ENCODE measurements at regions not wholly inside any gene's neighbourhood (a gene's known extent, or its start where the extent isn't known, plus 50 kb on each side); places are given as distances from the start of the nearest gene placed in this dataset.

DNA sequence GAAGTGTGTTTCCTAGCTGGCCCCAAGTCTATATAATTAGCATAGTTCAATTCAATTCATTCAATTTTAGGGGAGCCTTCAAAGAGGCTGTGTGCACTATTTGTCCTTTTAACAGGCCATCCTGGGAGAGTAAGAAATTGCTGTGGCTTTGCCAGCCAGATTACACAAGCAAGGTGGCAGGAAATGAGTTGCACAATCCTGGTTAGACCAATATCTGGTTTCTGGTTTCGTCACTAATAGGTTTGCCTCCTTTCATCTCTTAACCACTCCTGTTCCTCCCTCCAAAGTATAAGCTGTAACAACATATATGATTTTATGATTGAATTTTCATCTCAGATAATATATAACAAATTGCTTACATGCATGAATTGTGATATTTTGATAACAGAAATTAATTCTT lies 84.1 kb upstream of the NEGR1 start:
- no peak for FAIRE-seq

More for the DNA sequence above, 84.1 kb upstream of the NEGR1 start:
- intact Hi-C loops (cut with micrococcal nuclease) = no loop called here
- Histone ChIP-seq H3K4me2 (ENCODE audit: insufficient read depth, low read length) (no peak overlapping the region), H3K27ac (ENCODE audit: insufficient read depth, low read depth, low read length) (no peak overlapping the region), H3K9ac (replicated peaks; ENCODE audit: extremely low read depth, insufficient read depth, low read length) (no peak overlapping the region), H4K20me1 (replicated peaks; ENCODE audit: control insufficient read depth, extremely low read depth, insufficient read depth, low read length) (no peaks in the 10 kb centered on the region), H3K9me3 (replicated peaks; ENCODE audit: control insufficient read depth, insufficient read depth, low read length) (no peaks in the 10 kb centered on the region), H3K79me2 (ENCODE audit: control insufficient read depth, insufficient read depth, low read length) (no peaks in the 10 kb centered on the region), H3K4me3 (replicated peaks in 1 of 3; ENCODE audit: insufficient read depth in 1 of 3, low read depth in 1 of 3, low read length in 3 of 3) (no peak overlapping the region), H3K9me1 (replicated peaks; ENCODE audit: control insufficient read depth, extremely low read depth, insufficient read depth, low read length) (no peaks in the 10 kb centered on the region), H2AFZ (ENCODE audit: low read depth, low read length) (no peak overlapping the region), H3K4me1 (ENCODE audit: control insufficient read depth, extremely low read depth, insufficient read depth, low read length) (no peaks in the 10 kb centered on the region), H3K27me3 (ENCODE audit: control insufficient read depth in 2 of 2, insufficient read depth in 2 of 2, low read length in 2 of 2) (no peaks in the 10 kb centered on the region), H3K36me3 (ENCODE audit: control insufficient read depth in 2 of 2, extremely low read depth in 1 of 2, insufficient read depth in 2 of 2, low read length in 2 of 2) (no peaks in the 10 kb centered on the region)
- BruUV-seq (replicated peaks) = no TSS peak
- DNase-seq (ENCODE audit: low read depth, low spot score) = peak; percentile 4
- no peak for TF ChIP-seq EZH2 (IDR thresholded peaks at IDR 0.05; ENCODE audit: borderline replicate concordance, low read depth, low read length, severe bottlenecking)
- TF ChIP-seq POLR2A (IDR thresholded peaks at IDR 0.05; ENCODE audit: low read depth, low read length) = no peak
- TF ChIP-seq JUN (IDR thresholded peaks at IDR 0.05; ENCODE audit: borderline replicate concordance, insufficient read depth, insufficient read length, low read depth) = no peak
- TF ChIP-seq, protein P1, sequence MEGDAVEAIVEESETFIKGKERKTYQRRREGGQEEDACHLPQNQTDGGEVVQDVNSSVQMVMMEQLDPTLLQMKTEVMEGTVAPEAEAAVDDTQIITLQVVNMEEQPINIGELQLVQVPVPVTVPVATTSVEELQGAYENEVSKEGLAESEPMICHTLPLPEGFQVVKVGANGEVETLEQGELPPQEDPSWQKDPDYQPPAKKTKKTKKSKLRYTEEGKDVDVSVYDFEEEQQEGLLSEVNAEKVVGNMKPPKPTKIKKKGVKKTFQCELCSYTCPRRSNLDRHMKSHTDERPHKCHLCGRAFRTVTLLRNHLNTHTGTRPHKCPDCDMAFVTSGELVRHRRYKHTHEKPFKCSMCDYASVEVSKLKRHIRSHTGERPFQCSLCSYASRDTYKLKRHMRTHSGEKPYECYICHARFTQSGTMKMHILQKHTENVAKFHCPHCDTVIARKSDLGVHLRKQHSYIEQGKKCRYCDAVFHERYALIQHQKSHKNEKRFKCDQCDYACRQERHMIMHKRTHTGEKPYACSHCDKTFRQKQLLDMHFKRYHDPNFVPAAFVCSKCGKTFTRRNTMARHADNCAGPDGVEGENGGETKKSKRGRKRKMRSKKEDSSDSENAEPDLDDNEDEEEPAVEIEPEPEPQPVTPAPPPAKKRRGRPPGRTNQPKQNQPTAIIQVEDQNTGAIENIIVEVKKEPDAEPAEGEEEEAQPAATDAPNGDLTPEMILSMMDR (IDR thresholded peaks at IDR 0.05; ENCODE audit: extremely low read depth in 1 of 2, insufficient read depth in 1 of 2, low read depth in 1 of 2, low read length in 2 of 2) = no peak
- TF ChIP-seq MYC (IDR thresholded peaks at IDR 0.05; ENCODE audit: low read depth, low read length) = no peak
- TF ChIP-seq FOS (IDR thresholded peaks at IDR 0.05; ENCODE audit: borderline replicate concordance, insufficient read depth, low read length) = no peak
- TF ChIP-seq, protein P2, sequence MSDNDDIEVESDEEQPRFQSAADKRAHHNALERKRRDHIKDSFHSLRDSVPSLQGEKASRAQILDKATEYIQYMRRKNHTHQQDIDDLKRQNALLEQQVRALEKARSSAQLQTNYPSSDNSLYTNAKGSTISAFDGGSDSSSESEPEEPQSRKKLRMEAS (IDR thresholded peaks at IDR 0.05; ENCODE audit: insufficient read depth, insufficient read length) = no peak
- no peak for TF ChIP-seq POLR2AphosphoS5 (IDR thresholded peaks at IDR 0.05; ENCODE audit: insufficient read depth, low read depth, low read length)
- no peak for TF ChIP-seq GATA2 (IDR thresholded peaks at IDR 0.05; ENCODE audit: insufficient read depth, insufficient read length, low read depth, low read length)
- POLR2A ChIA-PET = no interaction called here
- CTCF ChIA-PET = no interaction called here
- dilution Hi-C loops (cut with MboI; ENCODE audit: extremely low pct_ligation_motif_present, low sequenced_read_pairs) = no loop called here

Data from endothelial cell of umbilical vein (primary cell).